ENCODE measurements at regions not wholly inside any gene's neighbourhood (a gene's known extent, or its start where the extent isn't known, plus 50 kb on each side); places are given as distances from the start of the nearest gene placed in this dataset.

GRCh38 chr7:51589111-51589510 is 272.5 kb upstream of the COBL start:
- no peak for TF ChIP-seq KDM1A (IDR thresholded peaks at IDR 0.05; ENCODE audit: borderline replicate concordance, low read length)
- no peak for TF ChIP-seq CHD2 (IDR thresholded peaks at IDR 0.05; ENCODE audit: low read length)
- TF ChIP-seq ASH2L (IDR thresholded peaks at IDR 0.05; ENCODE audit: low read length), result no peak
- no peak for TF ChIP-seq CTCF (IDR thresholded peaks at IDR 0.05; ENCODE audit: control extremely low read depth in 1 of 3, insufficient read depth in 1 of 3, low read depth in 1 of 3, low read length in 3 of 3)
- TF ChIP-seq RAD21 (IDR thresholded peaks at IDR 0.05 in 1 of 2, conservative IDR thresholded peaks at IDR 0.05 in 1 of 2; ENCODE audit: low read depth in 2 of 2, low read length in 2 of 2), result no peak
- TF ChIP-seq POLR2AphosphoS5 (IDR thresholded peaks at IDR 0.05; ENCODE audit: low read depth, low read length), result no peak
- TF ChIP-seq YY1 (IDR thresholded peaks at IDR 0.05; ENCODE audit: low read depth, low read length), result no peak

Data from H1 (cell line).